22Rv1 (cell line): ENCODE measurements at regions not wholly inside any gene's neighbourhood (a gene's known extent, or its start where the extent isn't known, plus 50 kb on each side); places are given as distances from the start of the nearest gene placed in this dataset.

ENCODE experiments used
- ZFX ChIP-seq: fragments of 450-650 bp; IDR thresholded peaks from 2 replicates; pipeline ENCODE4 v1.6.1; 2017; ENCODE audit warnings: antibody characterized with exemption, borderline replicate concordance
- TF ChIP-seq, protein P1 (sequence below): fragments of 450-650 bp; IDR thresholded peaks from 2 replicates; pipeline ENCODE4 v1.5.1; 2017; ENCODE audit warnings: mild to moderate bottlenecking

DNA sequence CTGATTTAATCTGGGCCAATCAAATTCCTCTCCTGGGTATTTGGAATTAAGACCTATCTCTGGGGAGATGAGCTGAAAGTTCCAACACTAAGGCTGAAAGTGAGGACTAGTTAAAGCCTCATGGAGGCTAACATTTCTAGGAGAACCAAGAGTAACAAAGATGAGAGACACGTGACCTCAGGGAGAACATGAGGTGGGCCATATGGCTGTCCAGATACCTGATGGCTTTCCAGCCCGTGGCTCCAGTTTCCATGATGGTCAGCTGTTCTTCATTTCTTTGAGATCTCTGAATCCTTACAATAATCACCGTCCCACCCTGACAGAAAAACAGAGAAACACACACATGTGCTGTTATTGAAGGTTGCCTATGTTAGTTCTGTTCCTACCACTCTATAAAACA is 66.1 kb downstream of the LEPR start:
- TF ChIP-seq, protein P1, sequence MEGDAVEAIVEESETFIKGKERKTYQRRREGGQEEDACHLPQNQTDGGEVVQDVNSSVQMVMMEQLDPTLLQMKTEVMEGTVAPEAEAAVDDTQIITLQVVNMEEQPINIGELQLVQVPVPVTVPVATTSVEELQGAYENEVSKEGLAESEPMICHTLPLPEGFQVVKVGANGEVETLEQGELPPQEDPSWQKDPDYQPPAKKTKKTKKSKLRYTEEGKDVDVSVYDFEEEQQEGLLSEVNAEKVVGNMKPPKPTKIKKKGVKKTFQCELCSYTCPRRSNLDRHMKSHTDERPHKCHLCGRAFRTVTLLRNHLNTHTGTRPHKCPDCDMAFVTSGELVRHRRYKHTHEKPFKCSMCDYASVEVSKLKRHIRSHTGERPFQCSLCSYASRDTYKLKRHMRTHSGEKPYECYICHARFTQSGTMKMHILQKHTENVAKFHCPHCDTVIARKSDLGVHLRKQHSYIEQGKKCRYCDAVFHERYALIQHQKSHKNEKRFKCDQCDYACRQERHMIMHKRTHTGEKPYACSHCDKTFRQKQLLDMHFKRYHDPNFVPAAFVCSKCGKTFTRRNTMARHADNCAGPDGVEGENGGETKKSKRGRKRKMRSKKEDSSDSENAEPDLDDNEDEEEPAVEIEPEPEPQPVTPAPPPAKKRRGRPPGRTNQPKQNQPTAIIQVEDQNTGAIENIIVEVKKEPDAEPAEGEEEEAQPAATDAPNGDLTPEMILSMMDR, result no peak
- TF ChIP-seq ZFX, result no peak
